Mucosa of stomach (tissue), 1 donor: ENCODE measurements at regions not wholly inside any gene's neighbourhood (a gene's known extent, or its start where the extent isn't known, plus 50 kb on each side); places are given as distances from the start of the nearest gene placed in this dataset.

Source experiments
- H3K27me3 ChIP-seq: one replicate; pipeline ENCODE4 v1.7.0; 2013; ENCODE audit warnings: mild to moderate bottlenecking, low read length; ENCODE audit not compliant: control insufficient read depth, insufficient read depth
- H3K36me3 ChIP-seq: one replicate; pipeline ENCODE4 v1.7.0; 2013; ENCODE audit warnings: low read length; ENCODE audit not compliant: control insufficient read depth, insufficient read depth
- H3K4me1 ChIP-seq: one replicate; pipeline ENCODE4 v1.7.0; 2013; ENCODE audit warnings: mild to moderate bottlenecking, low read length; ENCODE audit not compliant: control insufficient read depth, insufficient read depth
- H3K4me3 ChIP-seq: one replicate; pipeline ENCODE4 v1.7.0; 2013; ENCODE audit warnings: low read length
- H3K9ac ChIP-seq: one replicate; pipeline ENCODE4 v1.7.0; 2013; ENCODE audit warnings: mild to moderate bottlenecking, low read length, moderate library complexity
- H3K9me3 ChIP-seq: one replicate; pipeline ENCODE4 v1.7.0; 2013; ENCODE audit warnings: mild to moderate bottlenecking, low read length, moderate library complexity; ENCODE audit not compliant: control insufficient read depth
- donor health status: Pancreatic carcinoma.

DNA sequence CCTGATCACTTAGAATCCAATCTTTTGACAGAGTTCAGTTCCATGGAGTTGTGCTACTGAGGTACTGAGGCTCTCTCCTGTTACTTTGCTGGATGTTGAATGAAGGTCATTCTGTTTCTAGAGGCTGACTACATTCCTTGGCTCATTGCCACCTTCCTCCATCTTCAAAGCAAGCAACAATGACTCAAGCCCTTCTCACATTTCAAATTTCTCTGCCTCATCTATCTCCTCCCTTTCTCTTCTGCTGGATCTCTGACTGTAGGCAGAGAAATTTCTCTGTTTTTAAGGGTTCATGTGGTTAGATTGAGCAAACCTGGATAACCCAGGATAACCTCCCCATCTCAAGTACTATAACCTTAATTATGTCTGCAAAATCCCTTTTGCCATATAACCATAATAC is 775.4 kb downstream of the STPG2 start:
- no peak overlapping the region for H3K9ac ChIP-seq
- no peaks in the 10 kb centered on the region for H3K9me3 ChIP-seq
- H3K27me3 ChIP-seq: no peaks in the 10 kb centered on the region
- H3K4me1 ChIP-seq: no peaks in the 10 kb centered on the region
- H3K36me3 ChIP-seq: no peaks in the 10 kb centered on the region
- no peak overlapping the region for H3K4me3 ChIP-seq

DNA sequence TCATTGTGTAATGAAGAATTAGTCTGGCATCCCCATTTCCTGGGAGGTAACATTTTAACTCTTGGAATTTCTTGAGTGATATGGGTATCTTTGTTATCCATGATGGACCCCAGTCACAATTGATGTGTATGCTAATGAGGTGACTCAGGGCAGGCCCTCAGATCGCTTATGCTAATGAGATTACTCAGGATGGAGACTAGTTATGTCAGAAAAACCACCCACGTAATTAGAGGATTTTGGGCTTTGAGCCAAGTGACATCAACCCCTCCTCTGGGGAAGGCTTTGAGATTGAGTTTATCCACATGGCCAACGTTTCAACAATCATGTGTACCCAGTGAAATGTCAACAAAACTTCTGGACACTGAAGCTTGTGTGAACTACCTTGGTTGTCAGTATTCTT is 772.7 kb downstream of the STPG2 start:
- Histone ChIP-seq H3K9ac (no peak overlapping the region), H3K4me1 (no peaks in the 10 kb centered on the region), H3K4me3 (no peak overlapping the region)

DNA sequence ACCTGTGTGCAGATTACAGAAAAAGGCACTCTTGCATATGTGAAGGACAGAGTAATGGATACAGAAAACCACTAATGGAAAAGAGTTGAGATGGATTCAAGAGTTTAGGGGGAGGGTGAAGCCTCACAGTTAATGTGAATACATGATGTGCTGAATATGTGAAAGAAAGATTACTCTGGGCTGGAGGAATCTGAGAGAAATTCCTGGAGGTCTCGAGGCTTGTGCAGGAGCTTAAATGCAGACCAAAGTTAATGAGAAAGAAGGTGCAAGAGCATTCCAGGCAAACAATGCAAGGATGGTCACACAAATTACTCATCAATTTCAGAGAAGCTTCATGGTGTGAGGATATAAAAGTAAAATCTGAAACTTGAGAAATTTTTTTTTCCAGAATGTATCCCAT is 768.8 kb downstream of the STPG2 start:
- Histone ChIP-seq H3K9ac (no peak overlapping the region), H3K9me3 (no peaks in the 10 kb centered on the region), H3K4me3 (no peak overlapping the region), H3K4me1 (no peaks in the 10 kb centered on the region), H3K27me3 (no peaks in the 10 kb centered on the region), H3K36me3 (no peaks in the 10 kb centered on the region)

More for the DNA sequence above, 772.7 kb downstream of the STPG2 start:
- Histone ChIP-seq H3K9me3 (no peaks in the 10 kb centered on the region), H3K36me3 (no peaks in the 10 kb centered on the region), H3K27me3 (no peaks in the 10 kb centered on the region)

DNA sequence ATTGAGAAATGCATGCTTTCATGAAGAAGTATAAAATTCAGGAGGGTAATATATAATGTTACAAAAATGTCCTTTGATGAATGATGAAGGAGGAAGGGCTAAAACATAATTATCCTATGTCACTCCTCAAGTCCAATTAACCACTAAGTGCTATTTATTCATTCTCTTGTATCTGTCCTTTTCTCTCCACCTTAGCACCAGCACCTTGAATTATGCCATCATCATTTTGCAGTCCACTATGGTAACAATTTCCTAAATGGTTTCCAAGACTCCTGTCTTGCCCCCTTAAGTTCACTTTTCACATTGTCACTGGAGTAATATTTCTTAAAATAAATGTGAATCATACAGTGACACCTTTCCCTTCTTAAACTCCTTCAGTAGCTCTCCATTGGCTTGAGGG is 756.3 kb downstream of the STPG2 start:
- H3K36me3 ChIP-seq: no peaks in the 10 kb centered on the region
- no peak overlapping the region for H3K9ac ChIP-seq
- H3K27me3 ChIP-seq: no peaks in the 10 kb centered on the region
- no peak overlapping the region for H3K4me3 ChIP-seq
- H3K9me3 ChIP-seq: no peaks in the 10 kb centered on the region
- H3K4me1 ChIP-seq: no peaks in the 10 kb centered on the region

DNA sequence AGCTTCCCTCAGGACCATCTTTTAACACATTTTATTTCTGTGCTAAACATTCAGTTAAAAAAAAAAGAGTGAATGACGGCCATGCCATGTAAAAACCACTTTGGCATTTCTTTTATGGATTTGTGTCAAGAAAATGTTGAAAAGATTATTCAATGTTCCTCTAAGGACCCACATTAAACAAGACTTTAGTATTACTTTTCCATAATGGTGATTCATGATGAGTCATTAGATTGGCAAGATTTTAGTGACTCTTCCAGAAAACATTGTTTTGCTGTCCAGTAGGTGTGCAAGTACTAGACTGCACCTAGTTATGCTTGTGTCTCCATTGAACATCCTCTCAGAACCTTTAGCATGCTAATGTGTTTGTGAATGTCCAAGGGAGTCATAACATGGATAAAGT is 748.6 kb downstream of the STPG2 start:
- no peak overlapping the region for H3K4me3 ChIP-seq
- H3K9me3 ChIP-seq: no peaks in the 10 kb centered on the region
- no peaks in the 10 kb centered on the region for H3K4me1 ChIP-seq
- no peak overlapping the region for H3K9ac ChIP-seq
- H3K27me3 ChIP-seq: no peaks in the 10 kb centered on the region
- no peaks in the 10 kb centered on the region for H3K36me3 ChIP-seq

- Histone ChIP-seq H3K9me3 (no peaks in the 10 kb centered on the region), H3K4me3 (no peak overlapping the region), H3K9ac (no peak overlapping the region), H3K36me3 (no peaks in the 10 kb centered on the region), H3K27me3 (no peaks in the 10 kb centered on the region), H3K4me1 (no peaks in the 10 kb centered on the region)
These were observed 747.2 kb downstream of the STPG2 start for GRCh38 chr4:97396097-97396496.

GRCh38 chr4:97396605-97397004 is 746.7 kb downstream of the STPG2 start:
- no peak overlapping the region for H3K9ac ChIP-seq
- H3K4me3 ChIP-seq: no peak overlapping the region
- H3K27me3 ChIP-seq: no peaks in the 10 kb centered on the region
- no peaks in the 10 kb centered on the region for H3K36me3 ChIP-seq
- H3K9me3 ChIP-seq: no peaks in the 10 kb centered on the region
- no peaks in the 10 kb centered on the region for H3K4me1 ChIP-seq

DNA sequence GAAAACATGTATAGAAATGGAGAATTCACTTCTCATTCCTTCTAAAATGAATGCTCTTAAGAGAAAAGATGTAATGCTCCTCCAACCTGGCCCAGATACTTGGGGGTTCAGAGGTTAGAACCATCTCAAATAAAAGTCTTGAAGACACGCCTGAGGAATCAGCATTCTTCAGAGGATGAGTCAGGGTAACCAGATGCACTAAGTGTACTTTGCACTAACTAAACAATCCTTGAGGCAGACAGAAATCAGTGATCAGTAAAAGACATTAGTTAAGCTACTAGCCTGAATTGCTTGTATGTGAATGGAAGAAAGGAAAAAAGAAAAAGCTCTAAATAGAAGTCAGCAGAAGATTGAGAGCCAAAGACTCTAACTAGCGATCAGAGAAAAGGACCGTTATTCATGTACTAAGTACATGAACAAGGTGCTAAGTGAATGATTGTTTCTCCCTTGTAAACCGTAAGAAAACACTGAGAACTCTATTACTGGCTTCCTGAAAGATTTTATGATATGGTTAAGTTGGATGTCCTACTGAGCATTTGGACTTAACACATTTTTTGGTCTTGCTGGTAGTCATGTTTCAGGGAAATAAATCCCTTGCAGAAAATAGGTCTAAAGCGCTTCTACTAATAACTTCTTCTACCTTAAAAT is 738.3 kb downstream of the STPG2 start:
- H3K9me3 ChIP-seq: no peaks in the 10 kb centered on the region
- no peaks in the 10 kb centered on the region for H3K4me1 ChIP-seq
- H3K27me3 ChIP-seq: no peaks in the 10 kb centered on the region
- no peak overlapping the region for H3K9ac ChIP-seq
- no peak overlapping the region for H3K4me3 ChIP-seq
- no peaks in the 10 kb centered on the region for H3K36me3 ChIP-seq

GRCh38 chr4:97411356-97411755 is 731.9 kb downstream of the STPG2 start:
- H3K4me3 ChIP-seq: no peak overlapping the region
- H3K27me3 ChIP-seq: no peaks in the 10 kb centered on the region
- no peak overlapping the region for H3K9ac ChIP-seq
- H3K36me3 ChIP-seq: no peaks in the 10 kb centered on the region
- H3K9me3 ChIP-seq: no peaks in the 10 kb centered on the region
- no peaks in the 10 kb centered on the region for H3K4me1 ChIP-seq

GRCh38 chr4:97412331-97412730 is 730.9 kb downstream of the STPG2 start:
- no peak overlapping the region for H3K9ac ChIP-seq
- H3K36me3 ChIP-seq: no peaks in the 10 kb centered on the region
- no peaks in the 10 kb centered on the region for H3K4me1 ChIP-seq
- no peaks in the 10 kb centered on the region for H3K27me3 ChIP-seq
- no peak overlapping the region for H3K4me3 ChIP-seq
- H3K9me3 ChIP-seq: no peaks in the 10 kb centered on the region

DNA sequence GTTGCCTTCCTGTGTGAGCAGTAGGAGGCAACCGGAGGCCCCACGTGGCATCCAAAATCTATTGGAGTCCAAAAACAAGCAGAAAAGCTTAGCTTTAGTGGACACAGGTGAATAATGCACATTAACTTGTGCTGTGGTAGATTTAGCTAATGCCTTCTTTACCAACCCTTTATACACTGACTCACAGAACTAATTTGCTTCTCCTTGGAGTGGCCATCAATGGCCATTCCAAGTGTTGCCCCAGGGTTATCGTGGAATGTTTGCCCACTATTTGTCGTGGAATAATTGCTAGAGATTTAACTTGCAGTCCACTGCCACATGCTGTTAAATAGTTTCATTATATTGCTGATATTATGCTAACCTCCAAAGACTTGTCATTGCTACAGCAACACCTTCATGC is 729.1 kb downstream of the STPG2 start:
- Histone ChIP-seq H3K4me1 (no peaks in the 10 kb centered on the region), H3K9me3 (no peaks in the 10 kb centered on the region), H3K9ac (no peak overlapping the region), H3K27me3 (no peaks in the 10 kb centered on the region), H3K36me3 (no peaks in the 10 kb centered on the region), H3K4me3 (no peak overlapping the region)

- Histone ChIP-seq H3K36me3 (no peaks in the 10 kb centered on the region), H3K4me3 (no peak overlapping the region), H3K9me3 (no peaks in the 10 kb centered on the region), H3K4me1 (no peaks in the 10 kb centered on the region), H3K27me3 (no peaks in the 10 kb centered on the region), H3K9ac (no peak overlapping the region)
These were observed 710.7 kb downstream of the STPG2 start for GRCh38 chr4:97432551-97432950.
